GM21360 (cell line): ENCODE measurements at regions not wholly inside any gene's neighbourhood (a gene's known extent, or its start where the extent isn't known, plus 50 kb on each side); places are given as distances from the start of the nearest gene placed in this dataset.
"Not testable (repeated sequence)": the region's sequence is repeated elsewhere in the genome, so short reads cannot be mapped to it uniquely, and the experiment has no call there.

Source experiments
- ATAC-seq: cut with Tn5 transposase; IDR thresholded peaks from one replicate; pipeline ENCODE4 v1.9.1; 2021; ENCODE audit warnings: mild to moderate bottlenecking, moderate library complexity; ENCODE audit not compliant: unreplicated experiment

- no peak for ATAC-seq
Observed at GRCh38 chr21:41571938-41572510, 64.1 kb upstream of the TMPRSS2 start.

GRCh38 chr21:41570791-41571355, 62.9 kb upstream of the TMPRSS2 start:
- peak; percentile 91 for ATAC-seq

- ATAC-seq = no peak
Observed at GRCh38 chr21:41568606-41569385, 60.8 kb upstream of the TMPRSS2 start.

- no peak for ATAC-seq
Observed at GRCh38 chr21:41567901-41568510, 60.0 kb upstream of the TMPRSS2 start.

GRCh38 chr21:41567237-41567636, 59.3 kb upstream of the TMPRSS2 start:
- ATAC-seq = not testable (repeated sequence)

- ATAC-seq = no peak
Observed at GRCh38 chr21:41566500-41567014, 58.6 kb upstream of the TMPRSS2 start.

GRCh38 chr21:41565550-41565949, 57.6 kb upstream of the TMPRSS2 start:
- no peak for ATAC-seq

- ATAC-seq = no peak
Observed at GRCh38 chr21:41564871-41565274, 56.9 kb upstream of the TMPRSS2 start.

GRCh38 chr21:41562101-41563000, 54.4 kb upstream of the TMPRSS2 start:
- ATAC-seq = no peak

- ATAC-seq = no peak
Observed at GRCh38 chr21:41561701-41562100, 53.7 kb upstream of the TMPRSS2 start.

GRCh38 chr21:41560661-41561158, 52.8 kb upstream of the TMPRSS2 start:
- no peak for ATAC-seq

GRCh38 chr21:41559658-41560631, 52.0 kb upstream of the TMPRSS2 start:
- no peak for ATAC-seq

GRCh38 chr21:41558842-41559241, 50.9 kb upstream of the TMPRSS2 start:
- no peak for ATAC-seq

- no peak for ATAC-seq
Observed at GRCh38 chr21:41557884-41558283, 49.9 kb upstream of the TMPRSS2 start.
